PC-3 (cell line): ENCODE measurements at regions not wholly inside any gene's neighbourhood (a gene's known extent, or its start where the extent isn't known, plus 50 kb on each side); places are given as distances from the start of the nearest gene placed in this dataset.
"Not testable (repeated sequence)": the region's sequence is repeated elsewhere in the genome, so short reads cannot be mapped to it uniquely, and the experiment has no call there.

Source experiments
- EZH2 ChIP-seq: fragments of 300-600 bp; sonication (generic); IDR thresholded peaks from one replicate; pipeline ENCODE4 v1.6.1; 2017; ENCODE audit warnings: antibody characterized with exemption, mild to moderate bottlenecking, low read length; ENCODE audit not compliant: unreplicated experiment
- EZH2phosphoT487 ChIP-seq: fragments of 300-600 bp; sonication (generic); IDR thresholded peaks from 2 replicates; pipeline ENCODE4 v1.6.1; 2018; ENCODE audit warnings: mild to moderate bottlenecking, antibody characterized with exemption, low read length, borderline replicate concordance
- TF ChIP-seq, protein P1 (sequence below): fragments of 300-600 bp; sonication (generic); conservative IDR thresholded peaks from 2 replicates; pipeline ENCODE4 v1.5.1; 2017; ENCODE audit warnings: antibody characterized with exemption, low read depth, mild to moderate bottlenecking, low read length

DNA sequence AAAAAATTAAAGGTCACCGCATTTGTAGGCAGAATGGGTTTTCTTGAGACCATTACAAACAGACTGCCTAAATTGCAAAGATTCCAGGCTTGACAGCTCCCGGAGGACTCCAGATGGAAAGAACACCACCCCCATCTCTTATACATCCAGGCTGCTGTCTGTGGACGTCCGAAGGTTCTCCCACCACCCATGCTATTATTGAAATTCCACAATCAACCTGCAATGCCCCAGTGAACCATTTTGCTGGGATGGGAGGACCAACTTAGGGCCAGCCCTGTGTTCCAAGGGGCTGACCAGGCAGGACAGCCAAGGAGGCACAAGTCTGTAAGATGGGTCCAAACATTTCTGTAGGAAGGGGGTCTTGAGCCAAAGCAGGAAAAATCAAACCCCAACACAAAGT lies 122.7 kb downstream of the NPIPA8 start:
- TF ChIP-seq, protein P1, sequence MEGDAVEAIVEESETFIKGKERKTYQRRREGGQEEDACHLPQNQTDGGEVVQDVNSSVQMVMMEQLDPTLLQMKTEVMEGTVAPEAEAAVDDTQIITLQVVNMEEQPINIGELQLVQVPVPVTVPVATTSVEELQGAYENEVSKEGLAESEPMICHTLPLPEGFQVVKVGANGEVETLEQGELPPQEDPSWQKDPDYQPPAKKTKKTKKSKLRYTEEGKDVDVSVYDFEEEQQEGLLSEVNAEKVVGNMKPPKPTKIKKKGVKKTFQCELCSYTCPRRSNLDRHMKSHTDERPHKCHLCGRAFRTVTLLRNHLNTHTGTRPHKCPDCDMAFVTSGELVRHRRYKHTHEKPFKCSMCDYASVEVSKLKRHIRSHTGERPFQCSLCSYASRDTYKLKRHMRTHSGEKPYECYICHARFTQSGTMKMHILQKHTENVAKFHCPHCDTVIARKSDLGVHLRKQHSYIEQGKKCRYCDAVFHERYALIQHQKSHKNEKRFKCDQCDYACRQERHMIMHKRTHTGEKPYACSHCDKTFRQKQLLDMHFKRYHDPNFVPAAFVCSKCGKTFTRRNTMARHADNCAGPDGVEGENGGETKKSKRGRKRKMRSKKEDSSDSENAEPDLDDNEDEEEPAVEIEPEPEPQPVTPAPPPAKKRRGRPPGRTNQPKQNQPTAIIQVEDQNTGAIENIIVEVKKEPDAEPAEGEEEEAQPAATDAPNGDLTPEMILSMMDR: not testable (repeated sequence)
- not testable (repeated sequence) for TF ChIP-seq EZH2phosphoT487, EZH2
